CD14-positive monocyte (primary cell): ENCODE measurements at regions not wholly inside any gene's neighbourhood (a gene's known extent, or its start where the extent isn't known, plus 50 kb on each side); places are given as distances from the start of the nearest gene placed in this dataset.

Source experiments
- DNase-seq, 3 donors: peaks; one replicate each; pipeline ENCODE4 v3.0.0-alpha.2; 2011 to 2022
- H2AFZ ChIP-seq: 2 replicates; pipeline ENCODE4 v1.6.0; 2012; ENCODE audit warnings: mild to moderate bottlenecking, low read depth, low read length, inconsistent platforms; ENCODE audit not compliant: insufficient read depth, poor library complexity, severe bottlenecking
- H3K27ac ChIP-seq, 2 donors: 1 replicate in 1 of 2; 2 replicates in 1 of 2; pipeline ENCODE4 v1.5.1; 2012 to 2013; ENCODE audit warnings: low read length in 2 of 2, control low read depth in 1 of 2, inconsistent platforms in 1 of 2, low read depth in 1 of 2, mild to moderate bottlenecking in 1 of 2
- H3K27me3 ChIP-seq, 2 donors: one replicate each; pipeline versions ENCODE4 v1.6.0 to v1.6.1; 2011 to 2013; ENCODE audit warnings: low read length in 2 of 2; ENCODE audit not compliant: control insufficient read depth in 2 of 2, insufficient read depth in 2 of 2
- H3K36me3 ChIP-seq, 2 donors: replicated peaks in 1 of 2; 1 replicate in 1 of 2; 2 replicates in 1 of 2; pipeline versions ENCODE4 v1.5.1 to v1.6.1; 2012 to 2013; ENCODE audit warnings: low read length in 2 of 2, control low read depth in 1 of 2, inconsistent platforms in 1 of 2, mild to moderate bottlenecking in 1 of 2; ENCODE audit not compliant: insufficient read depth in 2 of 2, control insufficient read depth in 1 of 2
- H3K4me1 ChIP-seq, 2 donors: 1 replicate in 1 of 2; 2 replicates in 1 of 2; pipeline versions ENCODE4 v1.5.1 to v1.6.1; 2012 to 2013; ENCODE audit warnings: low read length in 2 of 2, control low read depth in 1 of 2, inconsistent platforms in 1 of 2, mild to moderate bottlenecking in 1 of 2, moderate library complexity in 1 of 2; ENCODE audit not compliant: insufficient read depth in 2 of 2, control insufficient read depth in 1 of 2
- H3K4me2 ChIP-seq: replicated peaks from 2 replicates; pipeline ENCODE3; 2012; ENCODE audit warnings: low read length, moderate library complexity, mild to moderate bottlenecking; ENCODE audit not compliant: poor library complexity, severe bottlenecking; ENCODE audit errors: extremely low read depth
- H3K4me3 ChIP-seq, 3 experiments: fragments of 200-600 bp in 1 of 3; sonication (generic) in 1 of 3; replicated peaks in 1 of 3; 1 replicate in 2 of 3; 2 replicates in 1 of 3; pipeline ENCODE4 v1.5.1; 2011 to 2013; ENCODE audit warnings: low read length in 3 of 3, mild to moderate bottlenecking in 3 of 3, control low read depth in 2 of 3, low read depth in 2 of 3, inconsistent platforms in 1 of 3, moderate library complexity in 1 of 3
- H3K79me2 ChIP-seq: 2 replicates; pipeline ENCODE4 v1.6.0; 2012; ENCODE audit warnings: mild to moderate bottlenecking, control low read depth, inconsistent platforms, low read length, moderate library complexity; ENCODE audit not compliant: insufficient read depth
- H3K9ac ChIP-seq: 2 replicates; pipeline ENCODE4 v1.6.0; 2017; ENCODE audit warnings: low read length, mild to moderate bottlenecking; ENCODE audit not compliant: insufficient read depth, poor library complexity, severe bottlenecking
- H3K9me3 ChIP-seq, 2 donors: replicated peaks in 1 of 2; 1 replicate in 1 of 2; 2 replicates in 1 of 2; pipeline versions ENCODE4 v1.5.1 to v1.6.1; 2012 to 2013; ENCODE audit warnings: low read length in 2 of 2, control low read depth in 1 of 2; ENCODE audit not compliant: control insufficient read depth in 1 of 2, insufficient read depth in 1 of 2
- H4K20me1 ChIP-seq: 2 replicates; pipeline ENCODE4 v1.6.0; 2012; ENCODE audit warnings: mild to moderate bottlenecking, low read length, control low read depth, moderate library complexity; ENCODE audit not compliant: insufficient read depth
- H3K27ac Mint-ChIP-seq, 7 donors: one replicate each; pipeline ENCODE4 v1.8.0; 2020; ENCODE audit warnings: mild to moderate bottlenecking in 7 of 7, mixed read lengths in 7 of 7, moderate library complexity in 6 of 7, inconsistent platforms in 2 of 7
- H3K27me3 Mint-ChIP-seq, 3 donors: one replicate each; pipeline ENCODE4 v1.8.0; 2021 to 2022; ENCODE audit warnings: low read depth in 3 of 3, mild to moderate bottlenecking in 3 of 3, mixed read lengths in 3 of 3, moderate library complexity in 3 of 3, inconsistent platforms in 1 of 3
- H3K36me3 Mint-ChIP-seq, 2 donors: one replicate each; pipeline ENCODE4 v1.8.0; 2020; ENCODE audit warnings: mixed read lengths in 2 of 2, inconsistent platforms in 1 of 2, mild to moderate bottlenecking in 1 of 2
- H3K4me1 Mint-ChIP-seq: one replicate; pipeline ENCODE4 v1.8.0; 2020; ENCODE audit warnings: mild to moderate bottlenecking, mixed read lengths
- H3K4me3 Mint-ChIP-seq, 2 donors: one replicate each; pipeline ENCODE4 v1.8.0; 2020; ENCODE audit warnings: mild to moderate bottlenecking in 2 of 2, mixed read lengths in 2 of 2, moderate library complexity in 1 of 2
- H3K9me3 Mint-ChIP-seq, 7 donors: one replicate each; pipeline ENCODE4 v1.8.0; 2020 to 2022; ENCODE audit warnings: mixed read lengths in 7 of 7, mild to moderate bottlenecking in 6 of 7, moderate library complexity in 6 of 7, inconsistent platforms in 2 of 7
- WGBS: methylation state at CpG from one replicate; pipeline ENCODE4 v1.1.5; 2013; ENCODE audit warnings: missing lambda C conversion rate; ENCODE audit not compliant: insufficient coverage; 5-methylcytosine and 5-hydroxymethylcytosine counted together
- intact Hi-C, 2 donors: fragments of 100-400 bp; cut with micrococcal nuclease; formaldehyde crosslinking; loops; one replicate each; pipeline versions ENCODE4 v1.15.0 to v1.15.1; 2023
- TF ChIP-seq, protein P1 (sequence below): fragments of 200-600 bp; IDR thresholded peaks from one replicate; pipeline ENCODE4 v1.8.0; 2022; ENCODE audit warnings: antibody characterized with exemption, mild to moderate bottlenecking

- Mint-ChIP-seq H3K27me3 (peaks cover 0 to 5% (median 0%) of the 10 kb centered on the region in 3 donors), H3K9me3 (peaks cover 0 to 4% (median 2%) of the 10 kb centered on the region in 7 donors), H3K4me1 (no peaks in the 10 kb centered on the region), H3K27ac (no peak overlapping the region), H3K4me3 (no peak overlapping the region), H3K36me3 (no peaks in the 10 kb centered on the region)
- H3K36me3 ChIP-seq, result no peaks in the 10 kb centered on the region
- H3K4me2 ChIP-seq, result no peak overlapping the region
- DNase-seq, result no peak
- H2AFZ ChIP-seq, result no peak overlapping the region
- no peak overlapping the region for H3K4me3 ChIP-seq
- no peak overlapping the region for H3K9ac ChIP-seq
- H3K4me1 ChIP-seq, result no peaks in the 10 kb centered on the region
- H3K9me3 ChIP-seq, result peaks cover 0 to 2% of the 10 kb centered on the region in 2 donors
- no CpG with 5 or more reads among the region's 1 CpG for WGBS
- intact Hi-C loops, result no loop called here
- H4K20me1 ChIP-seq, result no peaks in the 10 kb centered on the region
- H3K27me3 ChIP-seq, result peaks cover 0 to 3% of the 10 kb centered on the region in 2 donors
- TF ChIP-seq, protein P1, sequence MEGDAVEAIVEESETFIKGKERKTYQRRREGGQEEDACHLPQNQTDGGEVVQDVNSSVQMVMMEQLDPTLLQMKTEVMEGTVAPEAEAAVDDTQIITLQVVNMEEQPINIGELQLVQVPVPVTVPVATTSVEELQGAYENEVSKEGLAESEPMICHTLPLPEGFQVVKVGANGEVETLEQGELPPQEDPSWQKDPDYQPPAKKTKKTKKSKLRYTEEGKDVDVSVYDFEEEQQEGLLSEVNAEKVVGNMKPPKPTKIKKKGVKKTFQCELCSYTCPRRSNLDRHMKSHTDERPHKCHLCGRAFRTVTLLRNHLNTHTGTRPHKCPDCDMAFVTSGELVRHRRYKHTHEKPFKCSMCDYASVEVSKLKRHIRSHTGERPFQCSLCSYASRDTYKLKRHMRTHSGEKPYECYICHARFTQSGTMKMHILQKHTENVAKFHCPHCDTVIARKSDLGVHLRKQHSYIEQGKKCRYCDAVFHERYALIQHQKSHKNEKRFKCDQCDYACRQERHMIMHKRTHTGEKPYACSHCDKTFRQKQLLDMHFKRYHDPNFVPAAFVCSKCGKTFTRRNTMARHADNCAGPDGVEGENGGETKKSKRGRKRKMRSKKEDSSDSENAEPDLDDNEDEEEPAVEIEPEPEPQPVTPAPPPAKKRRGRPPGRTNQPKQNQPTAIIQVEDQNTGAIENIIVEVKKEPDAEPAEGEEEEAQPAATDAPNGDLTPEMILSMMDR, result no peak
- no peak overlapping the region for H3K27ac ChIP-seq
- no peaks in the 10 kb centered on the region for H3K79me2 ChIP-seq
Measured at GRCh38 chr5:112061666-112062065, 304.7 kb upstream of the NREP start.

GRCh38 chr5:112059579-112060135 lies 302.7 kb upstream of the NREP start:
- peaks cover 12 to 13% of the 10 kb centered on the region in 2 donors for H3K9me3 ChIP-seq
- TF ChIP-seq, protein P1, result no peak
- no peaks in the 10 kb centered on the region for H3K79me2 ChIP-seq
- no peak overlapping the region for H3K4me3 Mint-ChIP-seq
- DNase-seq, result no peak
- H3K4me1 ChIP-seq, result no peaks in the 10 kb centered on the region
- H3K27ac Mint-ChIP-seq, result no peak overlapping the region
- intact Hi-C loops, result no loop called here
- no peak overlapping the region for H3K27ac ChIP-seq
- no peaks in the 10 kb centered on the region for H4K20me1 ChIP-seq
- peaks cover 10 to 19% (median 16%) of the 10 kb centered on the region in 7 donors for H3K9me3 Mint-ChIP-seq
- no peaks in the 10 kb centered on the region for H3K36me3 ChIP-seq
- no peak overlapping the region for H2AFZ ChIP-seq
- no peak overlapping the region for H3K4me2 ChIP-seq
- no peaks in the 10 kb centered on the region for H3K36me3 Mint-ChIP-seq
- H3K27me3 Mint-ChIP-seq, result peaks cover 0 to 5% (median 0%) of the 10 kb centered on the region in 3 donors
- 100% methylated on average over 2 of the region's 3 CpGs for WGBS
- no peak overlapping the region for H3K4me3 ChIP-seq
- H3K9ac ChIP-seq, result no peak overlapping the region
- peaks cover 0 to 3% of the 10 kb centered on the region in 2 donors for H3K27me3 ChIP-seq
- H3K4me1 Mint-ChIP-seq, result no peaks in the 10 kb centered on the region
